Astrocyte (in vitro differentiated cells and primary cell): ENCODE measurements at regions not wholly inside any gene's neighbourhood (a gene's known extent, or its start where the extent isn't known, plus 50 kb on each side); places are given as distances from the start of the nearest gene placed in this dataset.

ENCODE experiments used
- CTCF ChIP-seq: IDR thresholded peaks from 2 replicates; pipeline ENCODE4 v1.5.1; 2011; ENCODE audit warnings: low read depth, mild to moderate bottlenecking, inconsistent platforms, low read length, moderate library complexity; ENCODE audit not compliant: insufficient read depth
- EZH2 ChIP-seq: IDR thresholded peaks from 2 replicates; pipeline ENCODE4 v1.6.1; 2012; ENCODE audit warnings: mild to moderate bottlenecking, low read length, inconsistent platforms; ENCODE audit not compliant: insufficient read depth

- TF ChIP-seq CTCF (no peak), EZH2 (no peak)
These were observed 130.2 kb upstream of the SGO1 start for GRCh38 chr3:20316238-20316637.
